ENCODE measurements at regions not wholly inside any gene's neighbourhood (a gene's known extent, or its start where the extent isn't known, plus 50 kb on each side); places are given as distances from the start of the nearest gene placed in this dataset.
"Not testable (repeated sequence)": the region's sequence is repeated elsewhere in the genome, so short reads cannot be mapped to it uniquely, and the experiment has no call there.

DNA sequence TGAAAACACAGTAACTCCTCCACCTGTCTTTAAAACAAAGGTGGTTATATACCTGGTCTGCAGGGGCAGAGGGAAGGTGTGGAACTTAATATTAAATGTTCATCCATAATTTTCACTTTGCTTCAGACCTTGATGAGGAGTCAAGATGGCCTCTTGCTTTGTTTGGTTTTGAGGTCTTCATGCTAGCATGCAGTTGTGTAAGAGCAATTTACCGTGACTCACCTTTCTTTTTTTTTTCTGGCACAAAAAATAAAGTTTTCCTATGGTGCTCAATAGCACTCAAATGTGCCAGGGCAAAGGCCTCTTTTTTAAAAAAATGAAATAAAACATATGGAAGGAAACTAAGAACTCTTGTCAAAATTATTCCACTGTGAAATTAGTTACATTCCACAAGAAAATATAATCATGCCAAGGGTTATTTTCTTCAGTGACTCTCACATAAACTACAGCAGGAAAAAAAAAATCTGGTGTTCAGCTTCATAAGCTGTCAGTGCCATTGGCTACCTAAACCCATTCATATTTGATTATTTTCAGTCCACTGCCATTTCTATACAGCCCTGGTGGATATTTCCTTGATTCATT, 128.2 kb downstream of the SLC7A11 start:
- DNase-seq, result no peak

DNA sequence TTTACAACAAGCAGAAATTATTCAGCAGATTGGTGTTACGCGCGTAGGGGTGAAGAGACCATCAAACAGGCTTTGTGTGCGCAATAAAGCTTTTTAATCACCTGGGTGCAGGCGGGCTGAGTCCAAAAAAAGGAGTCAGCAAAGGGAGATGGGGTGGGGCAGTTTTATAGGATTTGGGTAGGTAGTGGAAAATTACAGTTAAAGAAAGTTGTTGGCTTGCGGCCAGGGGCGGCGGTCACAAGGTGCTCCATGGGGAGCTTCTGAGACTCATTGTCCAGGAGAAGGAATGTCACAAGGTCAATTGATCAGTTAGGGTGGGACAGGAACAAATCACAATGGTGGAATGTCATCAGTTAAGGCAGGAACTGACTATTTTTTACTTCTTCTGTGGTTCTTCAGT, 129.3 kb downstream of the SLC7A11 start:
- DNase-seq, result not testable (repeated sequence)

DNA sequence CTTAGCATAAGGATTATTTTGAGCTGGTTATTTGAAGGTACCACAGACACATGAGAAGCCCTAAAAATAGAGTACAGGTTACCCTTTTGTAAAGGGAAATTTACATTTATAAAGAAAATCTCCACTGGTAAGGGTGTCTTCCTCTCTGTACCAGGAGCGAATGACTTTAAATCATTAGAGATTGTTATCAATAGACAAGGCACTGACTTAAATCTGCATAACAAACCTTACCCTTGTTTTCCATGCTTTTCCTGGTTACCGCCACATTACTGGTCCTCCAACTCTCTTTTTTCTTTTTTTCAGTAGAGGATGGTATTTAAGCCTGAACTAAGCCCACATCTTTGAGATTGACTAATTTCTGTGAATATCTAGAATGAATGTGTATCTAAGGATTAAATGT, 129.8 kb downstream of the SLC7A11 start:
- DNase-seq, result no peak

DNA sequence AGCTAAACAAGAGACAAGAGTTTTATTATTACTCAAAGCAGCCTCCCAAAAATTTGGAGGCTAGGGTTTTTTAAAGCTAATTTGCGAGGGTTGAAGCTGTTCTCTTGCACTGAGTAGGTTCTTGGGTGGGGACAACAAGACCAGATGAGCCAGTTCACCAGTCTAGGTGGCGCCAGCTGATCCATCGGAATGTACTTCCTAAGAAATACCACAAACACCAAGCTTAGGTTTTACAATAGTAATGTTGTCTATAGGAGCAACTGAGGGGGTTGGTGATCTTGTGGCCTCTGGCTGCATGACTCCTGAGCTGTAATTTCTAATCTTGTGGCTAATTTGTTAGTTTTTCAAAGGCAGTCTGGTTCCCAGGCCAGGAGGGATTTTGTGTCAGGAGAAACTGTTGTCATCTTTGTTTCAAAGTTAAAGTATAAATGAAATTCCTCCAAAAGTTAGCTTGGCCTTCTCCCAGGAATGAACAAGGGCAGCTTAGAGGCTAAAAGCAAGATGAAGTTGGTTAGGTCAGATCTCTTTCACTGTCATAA, 130.6 kb downstream of the SLC7A11 start:
- no peak for DNase-seq

DNA sequence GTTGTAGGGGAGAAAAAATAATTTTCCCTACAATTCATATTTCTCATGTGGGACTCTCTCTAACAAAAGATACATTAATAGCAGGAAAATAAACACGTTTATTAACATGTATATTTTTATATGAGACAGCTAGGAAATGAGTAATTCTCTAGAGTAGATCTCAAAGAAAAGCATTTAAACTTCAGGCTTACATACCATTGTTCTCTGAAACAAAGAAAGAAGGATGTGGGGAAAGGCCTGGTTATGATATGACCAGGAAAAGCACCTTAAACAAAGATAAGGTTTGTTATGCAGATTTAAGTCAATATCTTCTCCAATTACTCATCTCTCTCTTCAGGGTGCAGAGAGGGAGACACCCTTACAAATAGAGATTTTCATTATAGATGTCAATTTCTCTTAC, 131.3 kb downstream of the SLC7A11 start:
- no peak for DNase-seq

DNA sequence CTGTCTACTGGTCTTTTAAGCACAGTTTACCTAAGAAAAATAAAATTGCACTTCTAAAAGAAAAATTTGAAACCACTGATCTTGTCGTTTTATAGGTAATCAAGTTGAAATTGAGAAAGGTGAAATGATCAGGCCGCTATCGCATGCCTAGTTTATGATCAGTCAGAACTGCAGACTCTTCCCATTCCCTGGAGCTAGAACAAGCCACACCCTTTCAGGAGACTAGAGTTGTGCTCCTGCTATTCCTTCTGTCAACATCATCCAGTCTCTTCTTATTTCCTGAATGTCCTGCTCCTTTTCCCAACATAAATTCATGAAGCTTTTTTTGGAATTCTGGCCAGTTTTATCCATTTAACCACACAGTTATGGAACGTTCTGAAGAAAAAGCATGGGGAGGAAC, 135.1 kb downstream of the SLC7A11 start:
- DNase-seq, result no peak

DNA sequence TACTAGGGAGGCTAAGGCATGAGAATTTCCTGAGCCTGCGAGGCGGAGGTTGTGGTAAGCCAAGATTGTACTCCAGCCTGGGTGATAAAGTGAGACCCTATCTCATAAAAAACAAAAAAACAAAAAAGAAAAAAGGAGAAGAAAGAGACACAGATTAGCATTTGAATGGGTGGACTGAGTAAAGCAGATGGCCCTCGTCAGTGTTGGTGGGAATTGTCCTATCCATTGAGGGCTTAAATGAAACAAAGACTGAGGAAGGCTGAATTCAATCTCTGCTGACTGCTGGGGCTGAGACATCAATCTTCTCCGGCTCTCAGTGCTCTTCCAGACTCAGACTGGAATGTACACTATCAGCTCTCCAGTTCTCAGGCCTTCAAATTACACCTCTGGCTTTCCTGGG, 136.8 kb downstream of the SLC7A11 start:
- DNase-seq, result no peak

DNA sequence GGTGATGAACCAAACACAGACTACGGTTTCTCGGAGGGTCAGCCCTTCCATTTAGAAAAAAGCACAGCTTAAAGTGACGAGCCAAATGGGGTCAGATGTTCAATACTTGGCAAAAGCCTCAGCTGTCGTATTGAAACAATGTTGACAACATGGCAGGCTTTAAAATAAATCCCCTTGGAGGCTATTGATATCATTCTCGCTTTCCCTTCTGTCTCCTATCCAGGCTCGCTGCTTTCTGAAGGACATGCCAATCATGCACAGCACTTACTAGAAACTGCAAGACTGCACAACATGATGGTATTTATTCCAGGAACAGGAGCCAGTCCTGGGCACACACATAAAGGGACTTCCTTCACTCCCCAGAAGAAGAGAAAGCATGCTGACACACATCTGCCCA, 137.9 kb downstream of the SLC7A11 start:
- DNase-seq, result no peak

DNA sequence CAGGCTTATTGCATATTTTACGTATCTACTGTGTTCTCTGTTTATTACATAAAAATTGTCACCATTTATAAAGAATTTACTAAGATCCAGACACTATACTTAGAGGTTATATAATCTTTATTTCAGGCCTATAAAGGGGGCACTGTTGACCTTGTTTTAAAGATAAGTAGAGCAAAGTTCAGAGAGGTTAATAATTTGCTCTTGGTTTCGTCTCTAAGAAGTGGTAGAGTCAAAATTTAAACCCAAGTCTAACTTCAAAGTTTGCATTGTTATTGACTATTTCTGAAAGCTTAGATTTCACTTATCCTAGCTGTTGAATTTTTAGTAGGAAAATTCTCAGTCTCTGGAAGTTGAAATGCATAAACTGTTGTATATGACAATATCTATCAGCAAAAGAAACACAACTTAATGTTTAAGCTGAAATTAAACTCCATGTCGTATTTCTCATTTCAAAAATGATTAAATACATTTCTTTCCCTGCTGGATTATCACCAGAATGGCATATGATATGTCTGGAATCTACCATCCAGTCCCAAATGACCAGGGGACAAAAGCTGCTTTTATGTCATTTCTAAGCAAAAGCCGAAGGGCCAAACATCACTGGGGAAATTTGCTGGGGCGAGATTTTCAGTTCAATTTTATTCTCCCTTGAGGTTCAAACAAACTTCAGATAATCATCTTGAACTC, 138.4 kb downstream of the SLC7A11 start:
- no peak for DNase-seq

DNA sequence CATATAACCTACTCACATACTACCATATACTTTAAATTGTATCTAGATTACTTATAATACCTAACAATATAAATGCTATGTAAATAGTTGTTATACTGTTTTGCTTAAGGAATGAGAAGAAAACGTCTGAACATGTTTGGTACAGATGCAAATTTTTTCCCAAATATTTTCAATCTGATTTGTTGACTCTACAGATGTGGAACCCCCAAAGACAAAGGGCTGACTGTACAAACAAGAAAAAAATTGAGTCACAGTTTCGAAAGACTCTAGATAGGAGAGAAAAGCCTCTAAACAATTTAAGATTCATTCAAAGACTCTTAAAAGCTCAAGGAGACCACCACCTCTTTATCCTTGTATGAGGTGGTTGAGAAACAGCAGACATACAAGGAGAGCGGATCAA, 142.8 kb downstream of the SLC7A11 start:
- DNase-seq, result no peak

DNA sequence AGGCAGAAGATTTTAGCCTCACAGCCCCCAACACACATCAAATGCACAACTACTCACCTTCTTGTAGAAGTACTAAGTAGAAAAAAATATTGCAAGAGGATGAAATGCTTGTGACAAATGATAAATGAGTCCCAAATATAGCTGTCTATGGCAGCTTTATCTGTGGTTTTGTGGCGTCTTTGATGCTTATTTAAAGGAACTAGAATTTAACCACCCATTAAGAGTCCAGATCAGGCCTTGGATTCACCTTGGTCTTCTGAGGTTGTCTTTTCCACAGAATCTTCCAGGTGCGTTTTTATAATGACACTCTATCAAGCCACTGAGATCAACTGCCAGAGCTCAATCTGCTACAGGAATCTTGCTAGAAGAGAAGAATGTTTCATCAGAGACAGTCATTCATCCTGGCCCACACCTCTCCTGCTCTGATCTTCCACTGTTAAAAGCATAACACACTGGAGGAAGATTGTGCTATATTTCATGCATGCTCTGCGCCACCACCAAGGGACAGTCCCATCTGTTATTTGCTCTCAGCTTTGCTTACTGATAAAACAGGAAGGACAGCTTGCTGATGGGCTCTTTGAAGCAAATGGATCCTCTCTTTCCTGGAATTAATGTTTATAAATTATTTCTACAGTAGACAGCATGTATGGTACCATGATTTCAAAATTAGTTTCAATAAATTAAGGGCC, 144.1 kb downstream of the SLC7A11 start:
- DNase-seq, result no peak

DNA sequence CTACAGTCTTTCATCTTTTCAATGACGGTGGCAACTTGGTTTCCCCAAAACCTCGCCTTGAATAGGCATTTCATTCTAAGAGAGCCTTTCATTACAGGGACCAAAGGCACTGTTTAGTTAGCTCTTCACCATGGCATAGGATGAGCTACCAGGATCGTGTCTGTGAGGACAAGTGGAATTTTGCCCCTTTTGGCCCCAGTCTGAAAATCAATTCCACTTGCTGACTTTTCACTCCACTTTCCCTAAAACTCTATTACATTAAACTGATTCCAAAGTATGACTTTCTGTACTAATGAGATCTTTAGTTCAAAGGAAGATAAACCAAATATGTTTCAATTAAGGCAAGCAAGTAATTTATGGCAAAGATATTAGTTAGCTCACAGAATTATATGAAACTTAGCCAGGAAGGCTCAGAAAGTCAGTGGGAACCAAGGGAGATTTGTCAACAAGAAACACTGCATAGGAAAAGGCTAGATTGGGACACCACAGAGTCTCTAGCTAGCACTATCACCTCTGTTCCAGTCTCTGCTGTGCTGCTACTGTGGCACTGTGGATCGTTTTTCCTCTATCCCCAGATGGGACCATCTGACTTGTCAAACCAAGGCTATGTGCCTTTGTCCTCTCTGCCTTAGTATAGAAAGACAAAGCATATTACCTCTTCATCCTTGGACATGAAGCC, 145.6 kb downstream of the SLC7A11 start:
- DNase-seq, result no peak

DNA sequence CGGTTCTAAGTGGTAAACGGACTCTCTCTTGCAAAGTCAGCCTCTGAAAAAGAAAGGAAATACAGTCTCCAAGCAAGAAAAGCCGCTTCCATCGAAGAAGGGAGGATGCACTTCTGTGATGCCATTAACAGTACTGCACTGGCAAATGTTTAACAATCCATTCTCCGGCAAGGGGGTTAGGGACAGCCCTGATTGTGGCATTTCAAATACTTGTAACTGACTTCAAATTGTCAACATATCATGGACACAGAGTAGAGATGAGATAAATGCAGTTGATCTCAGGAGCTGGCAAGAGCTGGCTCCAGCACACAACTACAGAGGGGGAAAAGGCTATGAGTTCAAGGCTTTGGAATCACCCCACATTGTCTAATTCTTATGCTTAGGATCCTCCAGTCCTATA, 146.8 kb downstream of the SLC7A11 start:
- no peak for DNase-seq

DNA sequence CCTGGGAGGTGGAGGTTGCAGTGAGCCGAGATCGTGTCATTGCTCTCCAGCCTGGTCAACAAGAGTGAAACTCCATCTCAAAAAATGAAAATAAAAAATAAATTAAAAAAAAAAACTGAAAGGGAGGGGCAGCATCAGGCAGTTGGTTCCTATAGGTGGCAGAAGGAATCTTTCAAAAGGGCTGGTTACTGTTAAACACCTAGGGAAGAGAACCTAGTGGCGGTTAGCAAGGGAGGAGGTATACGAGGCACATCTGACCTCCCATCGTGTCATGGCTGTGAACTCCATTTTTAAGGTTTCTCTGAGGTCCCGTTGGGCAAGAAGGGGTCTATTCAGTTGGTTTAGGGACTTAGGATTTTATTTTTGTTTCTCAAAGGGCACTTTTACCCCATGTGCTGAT, 150.1 kb downstream of the SLC7A11 start:
- DNase-seq, result no peak

DNA sequence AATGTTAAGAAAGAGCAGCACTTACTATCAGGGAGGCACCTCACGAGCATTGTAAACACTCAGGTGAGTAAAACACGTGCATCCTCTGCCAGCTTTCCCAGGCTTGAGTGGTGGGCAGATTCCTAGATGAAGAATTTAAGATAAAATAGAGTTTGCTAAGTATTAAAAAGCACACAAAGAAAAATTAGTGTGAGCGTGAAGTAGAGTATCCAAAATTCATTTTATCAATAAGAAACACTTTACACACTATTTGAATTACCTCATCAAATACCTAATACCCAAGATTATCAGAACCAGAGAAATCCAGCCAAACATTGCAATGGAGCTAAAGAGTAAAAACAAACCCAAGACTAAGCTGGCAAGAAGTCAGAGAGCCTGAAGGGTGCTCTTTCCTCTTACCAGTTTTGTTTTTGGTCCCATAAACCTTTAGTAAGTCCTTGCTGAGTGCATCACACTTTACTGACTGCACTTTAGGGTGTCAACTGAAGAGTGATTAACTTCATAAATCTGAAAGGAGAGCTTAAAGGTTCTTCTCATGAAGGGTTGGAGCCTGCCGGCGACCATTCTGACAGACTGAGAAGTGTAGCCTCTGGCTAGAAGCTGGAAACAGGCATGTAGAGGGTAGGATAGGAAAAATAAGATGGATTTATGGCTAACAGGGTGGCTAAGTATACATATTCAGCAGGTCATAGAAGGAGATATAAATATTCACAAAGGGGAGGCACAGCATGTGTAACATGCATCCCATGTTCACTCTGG, 151.1 kb downstream of the SLC7A11 start:
- no peak for DNase-seq

DNA sequence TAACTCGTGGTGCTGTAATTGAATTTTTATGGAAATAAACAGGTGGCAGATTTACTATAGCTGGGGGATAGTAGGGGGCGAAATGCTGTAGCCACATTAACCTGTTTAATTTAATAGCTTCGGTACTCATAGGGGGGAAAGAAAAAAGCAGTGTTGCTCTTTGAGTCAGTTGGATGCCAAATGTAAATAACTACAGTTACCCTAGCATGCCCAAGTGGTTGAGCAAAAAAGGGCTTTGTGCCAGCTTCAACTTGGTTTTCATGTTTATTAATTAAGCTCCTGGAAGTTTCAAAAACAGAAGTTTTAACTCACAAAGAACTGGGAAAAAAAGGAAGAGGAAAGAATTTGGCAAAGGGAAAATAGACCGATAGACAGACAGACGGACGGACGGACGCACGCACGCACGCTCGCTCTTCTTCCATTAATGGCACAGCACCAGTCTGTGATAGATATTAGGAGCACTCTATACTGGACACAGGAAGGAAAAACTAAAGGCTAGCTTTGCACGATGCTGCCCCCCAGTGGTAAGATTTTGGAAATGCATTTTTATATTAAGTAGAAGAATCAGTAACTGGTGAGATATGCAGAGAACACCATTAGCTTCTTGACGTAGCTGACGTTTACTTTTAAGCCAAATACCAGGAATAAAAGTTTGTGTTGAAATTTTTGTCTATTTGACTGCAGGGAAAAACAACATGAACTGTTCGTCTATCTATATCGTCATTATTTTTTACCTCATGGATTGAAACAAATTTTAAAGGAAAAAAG, 151.8 kb downstream of the SLC7A11 start:
- peak; percentile 54 for DNase-seq

DNA sequence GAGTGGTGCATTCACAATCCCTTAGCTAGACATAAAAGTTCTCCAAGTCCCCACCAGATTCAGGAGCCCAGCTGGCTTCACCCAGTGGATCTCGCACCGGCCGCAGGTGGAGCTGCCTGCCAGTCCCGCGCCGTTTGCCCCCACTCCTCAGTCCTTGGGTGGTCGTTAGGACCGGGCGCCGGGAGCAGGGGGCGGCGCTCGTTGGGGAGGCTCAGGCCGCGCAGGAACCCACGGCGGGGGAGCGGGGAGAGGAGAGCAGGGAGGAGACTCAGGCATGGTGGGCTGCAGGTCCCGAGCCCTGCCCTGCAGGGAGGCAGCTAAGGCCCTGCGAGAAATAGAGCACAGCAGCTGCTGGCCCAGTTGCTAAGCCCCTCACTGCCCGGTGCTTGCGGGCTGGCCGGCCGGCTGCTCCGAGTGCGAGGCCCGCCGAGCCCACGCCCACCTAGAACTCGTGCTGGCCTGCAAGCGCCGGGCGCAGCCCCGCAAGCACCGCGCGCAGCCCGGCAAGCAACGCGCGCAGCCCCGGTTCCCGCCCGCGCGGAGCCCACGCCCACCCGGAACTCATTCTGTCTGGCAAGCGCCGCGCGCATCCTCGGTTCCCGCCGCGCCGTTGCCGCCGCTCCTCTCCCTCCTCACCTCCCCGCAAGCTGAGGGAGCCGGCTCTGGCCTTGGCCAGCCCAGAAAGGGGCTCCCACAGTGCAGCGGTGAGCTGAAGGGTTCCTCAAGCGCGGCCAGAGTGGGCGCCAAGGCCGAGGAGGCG, 153.5 kb downstream of the SLC7A11 start:
- DNase-seq, result no peak

DNA sequence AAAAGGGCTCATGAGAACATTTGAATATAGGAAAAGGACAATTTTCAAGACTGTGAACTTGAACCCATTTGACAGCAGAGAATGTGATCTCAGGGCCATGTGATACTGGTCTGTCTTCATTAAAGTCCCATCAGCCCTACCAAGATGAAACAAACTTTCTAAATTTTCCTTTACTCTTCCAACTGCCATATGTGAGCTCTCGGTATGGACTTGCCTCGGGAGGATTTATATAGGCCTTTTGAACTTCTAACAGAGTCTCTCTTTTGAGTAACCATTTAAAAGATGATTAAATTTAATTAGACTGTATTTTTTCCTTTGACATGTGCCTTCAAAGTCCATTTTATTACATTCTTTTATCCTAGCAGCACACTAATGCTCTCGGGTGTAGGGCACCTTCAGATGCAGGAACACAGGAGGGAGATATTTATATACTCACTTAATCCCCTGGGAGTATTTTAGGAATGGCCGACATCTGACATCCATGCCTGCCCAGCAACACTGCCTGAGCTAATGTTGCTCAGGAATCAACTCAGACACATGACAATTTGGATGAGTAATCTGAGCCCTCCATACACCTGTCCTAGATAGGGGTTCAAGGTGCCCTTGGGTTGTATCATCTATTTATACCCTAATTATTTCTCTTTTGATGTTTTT, 155.0 kb downstream of the SLC7A11 start:
- no peak for DNase-seq

DNA sequence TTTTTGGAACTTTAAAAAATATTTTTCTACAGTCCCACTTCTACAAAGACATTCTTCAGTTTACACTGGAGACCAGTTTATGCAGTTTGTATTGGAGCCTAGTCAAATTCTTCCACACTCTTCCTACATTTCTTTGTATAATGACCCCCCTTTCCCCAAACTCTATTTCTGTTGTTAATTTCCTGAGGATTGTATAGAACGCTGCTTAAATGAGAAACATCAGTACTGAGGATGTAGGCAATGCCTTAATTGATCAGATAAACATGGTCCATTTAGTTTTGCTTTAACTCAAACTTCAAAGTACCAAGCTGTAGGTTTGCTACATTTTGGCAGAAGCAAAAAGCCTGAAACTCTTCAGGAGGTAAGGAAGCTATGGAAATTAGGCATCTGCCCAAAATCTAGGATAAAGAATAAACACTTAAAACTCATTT, 155.5 kb downstream of the SLC7A11 start:
- DNase-seq, result no peak

DNA sequence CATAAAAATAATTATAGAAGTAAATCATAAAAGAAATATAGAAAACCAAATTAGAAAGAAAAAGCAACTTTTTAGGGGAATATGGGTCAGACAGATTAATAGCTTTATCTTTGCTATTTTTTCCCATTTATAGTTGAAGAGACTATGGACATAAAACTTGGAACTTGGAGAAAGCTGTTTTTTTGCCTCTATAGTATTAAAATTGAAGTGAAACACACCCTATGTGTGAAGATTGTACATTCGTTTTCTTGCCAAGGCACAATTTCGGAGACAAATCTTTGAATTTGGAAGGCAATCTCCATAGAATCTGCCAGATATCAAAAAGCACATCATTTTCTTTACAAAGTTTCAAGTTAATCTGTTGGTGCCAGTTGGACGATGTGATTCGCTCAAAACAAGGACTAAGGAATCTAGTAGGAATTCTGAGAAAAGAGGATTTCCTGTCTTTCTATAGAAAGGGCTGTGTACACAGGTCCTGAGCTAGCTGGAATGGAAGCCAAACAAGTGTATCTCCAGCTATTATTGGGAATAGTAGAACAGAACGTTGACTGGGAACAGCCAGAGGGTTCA, 156.3 kb downstream of the SLC7A11 start:
- no peak for DNase-seq

Data from COR-L47 (cell line).